ENCODE measurements at regions not wholly inside any gene's neighbourhood (a gene's known extent, or its start where the extent isn't known, plus 50 kb on each side); places are given as distances from the start of the nearest gene placed in this dataset.

DNA sequence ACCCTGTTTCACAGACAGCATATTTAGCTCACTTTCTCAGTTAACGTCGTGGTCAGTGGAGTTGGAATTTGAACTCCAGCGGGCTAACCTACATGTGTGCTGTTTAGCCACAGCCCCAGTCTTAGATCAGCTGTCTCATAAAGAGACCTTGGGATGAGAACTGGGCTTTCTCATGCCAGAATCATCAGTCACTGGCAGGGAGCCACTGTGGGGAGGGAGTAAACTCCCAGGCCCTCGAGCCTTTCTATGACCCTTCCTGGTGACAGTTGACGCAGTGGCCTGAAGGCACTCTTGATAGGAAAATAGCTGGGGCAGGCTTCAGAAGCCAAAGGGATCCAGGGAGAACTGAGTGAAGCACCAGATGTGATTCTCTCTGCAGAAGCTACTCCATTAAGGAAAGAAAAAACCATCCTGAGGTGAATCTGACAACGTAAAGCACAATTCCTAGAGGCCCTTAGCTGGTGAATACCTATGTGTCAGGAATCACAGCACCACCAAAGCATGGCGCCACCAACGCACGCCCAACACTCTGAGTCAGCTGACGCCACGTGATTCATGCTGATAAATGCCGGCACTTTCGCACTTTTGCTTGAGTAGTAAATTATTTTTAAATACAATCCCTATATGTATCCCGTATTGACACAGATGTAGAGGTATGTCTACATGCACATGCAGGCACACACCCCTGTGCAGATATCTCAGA lies 279.6 kb upstream of the TMEM132C start:
- H3K4me3 ChIP-seq = no peak overlapping the region
- WGBS = 68% methylated on average over 14 of the region's 14 CpGs
- H3K27me3 ChIP-seq (replicated peaks; ENCODE audit: insufficient read depth) = no peaks in the 10 kb centered on the region
- no peaks in the 10 kb centered on the region for H3K4me1 ChIP-seq (replicated peaks)
- TF ChIP-seq POLR2AphosphoS5 (IDR thresholded peaks at IDR 0.05) (no peak), POLR2A (IDR thresholded peaks at IDR 0.05) (no peak)
- TF ChIP-seq, protein P1, sequence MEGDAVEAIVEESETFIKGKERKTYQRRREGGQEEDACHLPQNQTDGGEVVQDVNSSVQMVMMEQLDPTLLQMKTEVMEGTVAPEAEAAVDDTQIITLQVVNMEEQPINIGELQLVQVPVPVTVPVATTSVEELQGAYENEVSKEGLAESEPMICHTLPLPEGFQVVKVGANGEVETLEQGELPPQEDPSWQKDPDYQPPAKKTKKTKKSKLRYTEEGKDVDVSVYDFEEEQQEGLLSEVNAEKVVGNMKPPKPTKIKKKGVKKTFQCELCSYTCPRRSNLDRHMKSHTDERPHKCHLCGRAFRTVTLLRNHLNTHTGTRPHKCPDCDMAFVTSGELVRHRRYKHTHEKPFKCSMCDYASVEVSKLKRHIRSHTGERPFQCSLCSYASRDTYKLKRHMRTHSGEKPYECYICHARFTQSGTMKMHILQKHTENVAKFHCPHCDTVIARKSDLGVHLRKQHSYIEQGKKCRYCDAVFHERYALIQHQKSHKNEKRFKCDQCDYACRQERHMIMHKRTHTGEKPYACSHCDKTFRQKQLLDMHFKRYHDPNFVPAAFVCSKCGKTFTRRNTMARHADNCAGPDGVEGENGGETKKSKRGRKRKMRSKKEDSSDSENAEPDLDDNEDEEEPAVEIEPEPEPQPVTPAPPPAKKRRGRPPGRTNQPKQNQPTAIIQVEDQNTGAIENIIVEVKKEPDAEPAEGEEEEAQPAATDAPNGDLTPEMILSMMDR (IDR thresholded peaks at IDR 0.05) = no peak
- H3K9me3 ChIP-seq = no peaks in the 10 kb centered on the region
- intact Hi-C loops (cut with DNase I) = no loop called here
- DNase-seq (ENCODE audit: low spot score) = no peak
- no peaks in the 10 kb centered on the region for H3K36me3 ChIP-seq
- no peak overlapping the region for H3K27ac ChIP-seq

- no peaks in the 10 kb centered on the region for H3K4me1 ChIP-seq (replicated peaks)
- no peaks in the 10 kb centered on the region for H3K36me3 ChIP-seq
- 89% methylated on average over 6 of the region's 6 CpGs for WGBS
- H3K27ac ChIP-seq = no peak overlapping the region
- intact Hi-C loops (cut with DNase I) = no loop called here
- no peaks in the 10 kb centered on the region for H3K27me3 ChIP-seq (replicated peaks; ENCODE audit: insufficient read depth)
- DNase-seq (ENCODE audit: low spot score) = no peak
- no peak overlapping the region for H3K4me3 ChIP-seq
- TF ChIP-seq POLR2AphosphoS5 (IDR thresholded peaks at IDR 0.05) = no peak
- TF ChIP-seq, protein P1 (IDR thresholded peaks at IDR 0.05) = no peak
- no peak for TF ChIP-seq POLR2A (IDR thresholded peaks at IDR 0.05)
- H3K9me3 ChIP-seq = no peaks in the 10 kb centered on the region
Observed at GRCh38 chr12:127991485-127991884, 275.5 kb upstream of the TMEM132C start.

DNA sequence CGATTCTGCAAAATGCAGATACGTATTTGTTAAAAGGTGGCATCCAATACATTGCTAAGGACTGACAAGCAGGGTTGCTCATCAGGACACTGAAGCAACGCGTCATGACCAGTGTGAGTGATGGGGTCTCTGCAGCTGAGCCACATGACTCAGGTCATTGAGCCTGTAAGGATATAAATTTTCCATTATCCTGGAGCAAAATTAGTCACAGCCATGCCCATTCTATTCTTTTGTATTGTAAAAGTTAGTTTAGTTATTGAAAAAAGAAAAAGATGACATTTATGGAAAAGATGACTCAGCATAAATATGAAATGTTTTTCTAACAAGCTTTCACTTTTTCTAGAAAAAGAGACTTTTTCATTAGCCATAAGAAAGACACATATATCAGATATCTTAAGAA lies 268.0 kb upstream of the TMEM132C start:
- no peak overlapping the region for H3K27ac ChIP-seq
- no peaks in the 10 kb centered on the region for H3K9me3 ChIP-seq
- DNase-seq (ENCODE audit: low spot score) = no peak
- no peaks in the 10 kb centered on the region for H3K4me1 ChIP-seq (replicated peaks)
- intact Hi-C loops (cut with DNase I) = no loop called here
- no peak overlapping the region for H3K4me3 ChIP-seq
- WGBS = 85% methylated on average over 4 of the region's 4 CpGs
- H3K27me3 ChIP-seq (replicated peaks; ENCODE audit: insufficient read depth) = no peaks in the 10 kb centered on the region
- no peak for TF ChIP-seq POLR2A (IDR thresholded peaks at IDR 0.05)
- H3K36me3 ChIP-seq = no peaks in the 10 kb centered on the region

DNA sequence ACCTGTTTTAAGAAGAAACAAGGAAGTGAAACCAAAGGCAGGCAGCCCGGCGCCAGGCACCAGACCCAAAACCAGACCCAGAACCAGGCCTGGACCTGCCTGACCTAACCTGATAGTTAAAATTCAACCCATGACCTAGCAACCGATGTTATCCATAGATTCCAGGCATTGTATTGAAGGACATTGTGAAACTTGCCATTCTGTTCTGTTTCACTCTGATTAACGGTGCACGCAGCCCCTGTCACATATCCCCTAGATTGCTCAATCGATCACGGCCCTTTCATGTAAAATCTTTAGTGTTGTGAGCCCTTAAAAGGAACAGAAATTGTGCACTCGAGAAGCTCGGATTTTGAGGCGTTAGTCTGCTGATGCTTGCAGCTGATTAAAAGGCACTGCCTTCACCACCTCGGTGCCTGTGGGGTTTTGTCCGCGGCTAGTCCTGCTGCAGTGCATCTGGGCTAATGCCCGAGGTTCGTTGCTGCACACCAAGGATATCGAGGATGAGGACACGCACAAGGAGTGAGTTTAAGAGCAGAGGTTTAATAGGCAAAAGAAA lies 262.5 kb upstream of the TMEM132C start:
- Histone ChIP-seq H3K27me3 (replicated peaks; ENCODE audit: insufficient read depth) (no peaks in the 10 kb centered on the region), H3K4me3 (no peak overlapping the region), H3K9me3 (no peaks in the 10 kb centered on the region), H3K27ac (no peak overlapping the region), H3K36me3 (no peaks in the 10 kb centered on the region), H3K4me1 (replicated peaks) (no peaks in the 10 kb centered on the region)
- WGBS = 90% methylated on average over 17 of the region's 17 CpGs
- no peak for DNase-seq (ENCODE audit: low spot score)
- intact Hi-C loops (cut with DNase I) = no loop called here
- TF ChIP-seq, protein P1 (IDR thresholded peaks at IDR 0.05) = no peak
- TF ChIP-seq POLR2AphosphoS5 (IDR thresholded peaks at IDR 0.05) (no peak), POLR2A (IDR thresholded peaks at IDR 0.05) (no peak)

DNA sequence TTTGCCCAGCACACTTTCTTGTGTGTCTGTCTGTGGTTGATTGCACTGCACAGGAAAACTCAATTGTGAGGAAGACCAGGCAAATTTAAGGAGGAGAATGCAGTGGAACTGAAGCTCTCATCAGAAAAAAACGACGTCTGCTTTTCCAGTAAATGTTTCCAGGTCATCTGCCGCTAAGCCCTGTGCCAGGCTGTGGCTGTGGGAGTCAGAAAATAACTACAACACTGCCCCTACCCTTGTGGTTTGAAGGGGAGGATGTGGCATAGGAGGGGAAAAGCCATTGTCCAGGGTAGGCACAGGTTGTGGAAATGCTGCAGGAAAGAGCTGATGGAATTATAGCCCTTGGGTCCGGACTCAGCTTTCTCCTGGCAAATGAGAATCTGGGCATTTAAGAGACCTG lies 259.7 kb upstream of the TMEM132C start:
- TF ChIP-seq, protein P1 (IDR thresholded peaks at IDR 0.05) = no peak
- TF ChIP-seq POLR2AphosphoS5 (IDR thresholded peaks at IDR 0.05) (no peak), POLR2A (IDR thresholded peaks at IDR 0.05) (no peak)
- DNase-seq (ENCODE audit: low spot score) = no peak
- no peaks in the 10 kb centered on the region for H3K4me1 ChIP-seq (replicated peaks)
- no peaks in the 10 kb centered on the region for H3K9me3 ChIP-seq
- intact Hi-C loops (cut with DNase I) = no loop called here
- H3K27me3 ChIP-seq (replicated peaks; ENCODE audit: insufficient read depth) = no peaks in the 10 kb centered on the region
- H3K36me3 ChIP-seq = no peaks in the 10 kb centered on the region
- 60% methylated on average over 4 of the region's 4 CpGs for WGBS
- no peak overlapping the region for H3K27ac ChIP-seq
- no peak overlapping the region for H3K4me3 ChIP-seq

Data from prostate gland (tissue), 2 donors.